ENCODE measurements at regions not wholly inside any gene's neighbourhood (a gene's known extent, or its start where the extent isn't known, plus 50 kb on each side); places are given as distances from the start of the nearest gene placed in this dataset.

DNA sequence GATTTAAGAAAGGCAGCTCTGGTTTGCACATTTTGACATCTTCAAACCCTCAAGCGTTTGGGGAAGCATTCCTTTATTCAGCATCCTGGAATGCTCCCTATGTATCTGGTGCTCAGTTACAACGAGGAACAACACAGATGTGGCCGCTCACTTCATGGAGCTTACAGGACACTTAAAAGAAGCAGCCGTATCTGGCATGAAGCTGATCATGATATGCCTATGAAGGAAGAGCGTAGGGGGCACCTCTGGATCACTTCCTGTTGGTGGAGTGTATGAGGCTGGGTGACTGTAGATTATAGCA is 72.3 kb upstream of the TP53I11 start:
- TF ChIP-seq CTCF (IDR thresholded peaks at IDR 0.05; ENCODE audit: low read length) (no peak), EZH2 (IDR thresholded peaks at IDR 0.05; ENCODE audit: borderline replicate concordance, low read length) (no peak)
